ENCODE measurements at regions not wholly inside any gene's neighbourhood (a gene's known extent, or its start where the extent isn't known, plus 50 kb on each side); places are given as distances from the start of the nearest gene placed in this dataset.
"Not testable (repeated sequence)": the region's sequence is repeated elsewhere in the genome, so short reads cannot be mapped to it uniquely, and the experiment has no call there.

- no peak for DNase-seq
- Mint-ChIP-seq H3K4me1 (peaks cover 0 to 35% (median 10%) of the 10 kb centered on the region in 4 donors), H3K9me3 (no peaks in the 10 kb centered on the region), H3K36me3 (no peaks in the 10 kb centered on the region), H3K27me3 (peaks cover 8% of the 10 kb centered on the region), H3K27ac (peak overlapping the region in 1 of 3 donors; percentile 100), H3K4me3 (peak overlapping the region in 1 of 4 donors; percentile 100)
- Histone ChIP-seq H3K9me3 (ENCODE audit: control insufficient read depth in 2 of 2, low read length in 2 of 2) (no peaks in the 10 kb centered on the region), H3K4me3 (ENCODE audit: low read depth, low read length) (peak overlapping the region; percentile 91), H3K27ac (ENCODE audit: insufficient read depth, low read length, poor library complexity, severe bottlenecking) (peak overlapping the region; percentile 92), H3K4me1 (ENCODE audit: control insufficient read depth, insufficient read depth, low read length, poor library complexity, severe bottlenecking) (peaks cover 3% of the 10 kb centered on the region), H3K27me3 (ENCODE audit: control insufficient read depth, insufficient read depth, low read length) (no peaks in the 10 kb centered on the region), H3K36me3 (ENCODE audit: control insufficient read depth, insufficient read depth, low read length) (no peaks in the 10 kb centered on the region)
- no peak for ATAC-seq (ENCODE audit: low read depth in 2 of 2)
These were observed 176.6 kb downstream of the KDM5D start for GRCh38 chrY:19567943-19568342.

- Histone ChIP-seq H3K4me3 (ENCODE audit: low read depth, low read length) (peak overlapping the region; percentile 91), H3K27ac (ENCODE audit: insufficient read depth, low read length, poor library complexity, severe bottlenecking) (peak overlapping the region; percentile 92), H3K36me3 (ENCODE audit: control insufficient read depth, insufficient read depth, low read length) (no peaks in the 10 kb centered on the region), H3K4me1 (ENCODE audit: control insufficient read depth, insufficient read depth, low read length, poor library complexity, severe bottlenecking) (peaks cover 3% of the 10 kb centered on the region), H3K27me3 (ENCODE audit: control insufficient read depth, insufficient read depth, low read length) (no peaks in the 10 kb centered on the region), H3K9me3 (ENCODE audit: control insufficient read depth in 2 of 2, low read length in 2 of 2) (no peaks in the 10 kb centered on the region)
- Mint-ChIP-seq H3K27ac (peak overlapping the region in 1 of 3 donors; percentile 100), H3K36me3 (no peaks in the 10 kb centered on the region), H3K4me1 (peaks cover 0 to 30% (median 6%) of the 10 kb centered on the region in 4 donors), H3K9me3 (no peaks in the 10 kb centered on the region), H3K27me3 (peaks cover 8% of the 10 kb centered on the region), H3K4me3 (peak overlapping the region in 1 of 4 donors; percentile 100)
- DNase-seq (peak in 1 of 3 donors; percentile 74), ATAC-seq (ENCODE audit: low read depth in 2 of 2) (peak; percentile 82 to 83)
These were observed 177.2 kb downstream of the KDM5D start for GRCh38 chrY:19567051-19567921.

GRCh38 chrY:19559161-19559560 lies 185.4 kb downstream of the KDM5D start:
- ATAC-seq (ENCODE audit: low read depth in 2 of 2) (no peak), DNase-seq (no peak)
- H3K36me3 ChIP-seq (ENCODE audit: control insufficient read depth, insufficient read depth, low read length) = no peaks in the 10 kb centered on the region
- no peaks in the 10 kb centered on the region for H3K27me3 ChIP-seq (ENCODE audit: control insufficient read depth, insufficient read depth, low read length)
- Mint-ChIP-seq H3K9me3 (no peaks in the 10 kb centered on the region), H3K27ac (no peak overlapping the region), H3K27me3 (no peaks in the 10 kb centered on the region), H3K4me1 (no peaks in the 10 kb centered on the region), H3K4me3 (no peak overlapping the region), H3K36me3 (no peaks in the 10 kb centered on the region)
- H3K27ac ChIP-seq (ENCODE audit: insufficient read depth, low read length, poor library complexity, severe bottlenecking) = no peak overlapping the region
- H3K4me3 ChIP-seq (ENCODE audit: low read depth, low read length) = no peak overlapping the region
- no peaks in the 10 kb centered on the region for H3K4me1 ChIP-seq (ENCODE audit: control insufficient read depth, insufficient read depth, low read length, poor library complexity, severe bottlenecking)
- H3K9me3 ChIP-seq (ENCODE audit: control insufficient read depth in 2 of 2, low read length in 2 of 2) = no peaks in the 10 kb centered on the region

- Histone ChIP-seq H3K9me3 (ENCODE audit: control insufficient read depth in 2 of 2, low read length in 2 of 2) (no peaks in the 10 kb centered on the region), H3K36me3 (ENCODE audit: control insufficient read depth, insufficient read depth, low read length) (no peaks in the 10 kb centered on the region), H3K27ac (ENCODE audit: insufficient read depth, low read length, poor library complexity, severe bottlenecking) (no peak overlapping the region), H3K4me3 (ENCODE audit: low read depth, low read length) (no peak overlapping the region), H3K4me1 (ENCODE audit: control insufficient read depth, insufficient read depth, low read length, poor library complexity, severe bottlenecking) (no peaks in the 10 kb centered on the region), H3K27me3 (ENCODE audit: control insufficient read depth, insufficient read depth, low read length) (no peaks in the 10 kb centered on the region)
- H3K4me3 Mint-ChIP-seq = no peak overlapping the region
- H3K36me3 Mint-ChIP-seq = no peaks in the 10 kb centered on the region
- H3K27me3 Mint-ChIP-seq = peaks cover 8% of the 10 kb centered on the region
- no peaks in the 10 kb centered on the region for H3K4me1 Mint-ChIP-seq
- no peaks in the 10 kb centered on the region for H3K9me3 Mint-ChIP-seq
- no peak for DNase-seq
- H3K27ac Mint-ChIP-seq = no peak overlapping the region
- no peak for ATAC-seq (ENCODE audit: low read depth in 2 of 2)
These were observed 194.7 kb downstream of the KDM5D start for GRCh38 chrY:19549671-19550466.

GRCh38 chrY:19541475-19542306 lies 202.8 kb downstream of the KDM5D start:
- Histone ChIP-seq H3K9me3 (ENCODE audit: control insufficient read depth in 2 of 2, low read length in 2 of 2) (no peaks in the 10 kb centered on the region), H3K27me3 (ENCODE audit: control insufficient read depth, insufficient read depth, low read length) (no peaks in the 10 kb centered on the region), H3K27ac (ENCODE audit: insufficient read depth, low read length, poor library complexity, severe bottlenecking) (no peak overlapping the region), H3K36me3 (ENCODE audit: control insufficient read depth, insufficient read depth, low read length) (no peaks in the 10 kb centered on the region), H3K4me3 (ENCODE audit: low read depth, low read length) (no peak overlapping the region), H3K4me1 (ENCODE audit: control insufficient read depth, insufficient read depth, low read length, poor library complexity, severe bottlenecking) (no peaks in the 10 kb centered on the region)
- Mint-ChIP-seq H3K27me3 (peaks cover 9% of the 10 kb centered on the region), H3K4me1 (no peaks in the 10 kb centered on the region), H3K27ac (no peak overlapping the region), H3K4me3 (no peak overlapping the region), H3K36me3 (no peaks in the 10 kb centered on the region), H3K9me3 (no peaks in the 10 kb centered on the region)
- DNase-seq (no peak), ATAC-seq (ENCODE audit: low read depth in 2 of 2) (no peak)

- not testable (repeated sequence) for H3K27ac ChIP-seq (ENCODE audit: insufficient read depth, low read length, poor library complexity, severe bottlenecking); H3K4me3 ChIP-seq (ENCODE audit: low read depth, low read length); H3K27me3 Mint-ChIP-seq; H3K4me1 ChIP-seq (ENCODE audit: control insufficient read depth, insufficient read depth, low read length, poor library complexity, severe bottlenecking); H3K27ac Mint-ChIP-seq; ATAC-seq (ENCODE audit: low read depth in 2 of 2); H3K36me3 ChIP-seq (ENCODE audit: control insufficient read depth, insufficient read depth, low read length); H3K4me3 Mint-ChIP-seq; H3K4me1 Mint-ChIP-seq; DNase-seq; H3K27me3 ChIP-seq (ENCODE audit: control insufficient read depth, insufficient read depth, low read length); H3K9me3 Mint-ChIP-seq; H3K9me3 ChIP-seq (ENCODE audit: control insufficient read depth in 2 of 2, low read length in 2 of 2); H3K36me3 Mint-ChIP-seq
These were observed 208.8 kb downstream of the KDM5D start for GRCh38 chrY:19535697-19536096.

GRCh38 chrY:19521976-19522375 lies 222.6 kb downstream of the KDM5D start:
- H3K4me1 ChIP-seq (ENCODE audit: control insufficient read depth, insufficient read depth, low read length, poor library complexity, severe bottlenecking) = no peaks in the 10 kb centered on the region
- H3K4me3 ChIP-seq (ENCODE audit: low read depth, low read length) = no peak overlapping the region
- Mint-ChIP-seq H3K4me1 (no peaks in the 10 kb centered on the region), H3K27ac (no peak overlapping the region), H3K9me3 (peaks cover 0 to 2% (median 0%) of the 10 kb centered on the region in 7 donors), H3K4me3 (no peak overlapping the region), H3K36me3 (no peaks in the 10 kb centered on the region), H3K27me3 (no peaks in the 10 kb centered on the region)
- no peaks in the 10 kb centered on the region for H3K9me3 ChIP-seq (ENCODE audit: control insufficient read depth in 2 of 2, low read length in 2 of 2)
- no peak overlapping the region for H3K27ac ChIP-seq (ENCODE audit: insufficient read depth, low read length, poor library complexity, severe bottlenecking)
- no peaks in the 10 kb centered on the region for H3K36me3 ChIP-seq (ENCODE audit: control insufficient read depth, insufficient read depth, low read length)
- ATAC-seq (ENCODE audit: low read depth in 2 of 2) (no peak), DNase-seq (no peak)
- H3K27me3 ChIP-seq (ENCODE audit: control insufficient read depth, insufficient read depth, low read length) = no peaks in the 10 kb centered on the region
